ENCODE measurements at regions not wholly inside any gene's neighbourhood (a gene's known extent, or its start where the extent isn't known, plus 50 kb on each side); places are given as distances from the start of the nearest gene placed in this dataset.

DNA sequence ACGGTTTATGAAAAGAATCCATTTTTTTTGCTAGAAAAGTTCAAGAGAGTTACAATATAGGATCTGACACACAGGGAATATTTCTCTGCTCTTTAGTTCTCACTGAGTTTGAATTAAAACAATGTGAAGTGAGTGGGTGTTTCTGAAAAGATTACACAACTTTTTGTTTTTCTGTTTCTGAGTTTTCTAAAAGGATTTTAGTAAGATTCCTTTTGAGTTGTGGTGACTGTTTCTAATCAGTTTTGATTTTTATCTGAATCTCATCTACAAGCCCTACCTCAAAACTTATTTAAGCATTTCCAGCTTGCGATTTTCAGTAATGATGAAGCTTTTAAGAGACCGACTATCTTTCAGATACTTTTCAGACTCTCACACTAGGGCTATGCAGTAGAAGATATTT is 141.7 kb downstream of the GPAT3 start:
- no peak overlapping the region for H3K27ac ChIP-seq (ENCODE audit: insufficient read length, low read depth, low read length)
- no peaks in the 10 kb centered on the region for H3K79me2 ChIP-seq (ENCODE audit: insufficient read depth, low read length)
- no peaks in the 10 kb centered on the region for H3K27me3 ChIP-seq (ENCODE audit: insufficient read depth, low read length)
- no peak overlapping the region for H2AK5ac ChIP-seq (ENCODE audit: insufficient read length, low read length)
- TF ChIP-seq, protein P1, sequence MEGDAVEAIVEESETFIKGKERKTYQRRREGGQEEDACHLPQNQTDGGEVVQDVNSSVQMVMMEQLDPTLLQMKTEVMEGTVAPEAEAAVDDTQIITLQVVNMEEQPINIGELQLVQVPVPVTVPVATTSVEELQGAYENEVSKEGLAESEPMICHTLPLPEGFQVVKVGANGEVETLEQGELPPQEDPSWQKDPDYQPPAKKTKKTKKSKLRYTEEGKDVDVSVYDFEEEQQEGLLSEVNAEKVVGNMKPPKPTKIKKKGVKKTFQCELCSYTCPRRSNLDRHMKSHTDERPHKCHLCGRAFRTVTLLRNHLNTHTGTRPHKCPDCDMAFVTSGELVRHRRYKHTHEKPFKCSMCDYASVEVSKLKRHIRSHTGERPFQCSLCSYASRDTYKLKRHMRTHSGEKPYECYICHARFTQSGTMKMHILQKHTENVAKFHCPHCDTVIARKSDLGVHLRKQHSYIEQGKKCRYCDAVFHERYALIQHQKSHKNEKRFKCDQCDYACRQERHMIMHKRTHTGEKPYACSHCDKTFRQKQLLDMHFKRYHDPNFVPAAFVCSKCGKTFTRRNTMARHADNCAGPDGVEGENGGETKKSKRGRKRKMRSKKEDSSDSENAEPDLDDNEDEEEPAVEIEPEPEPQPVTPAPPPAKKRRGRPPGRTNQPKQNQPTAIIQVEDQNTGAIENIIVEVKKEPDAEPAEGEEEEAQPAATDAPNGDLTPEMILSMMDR (conservative IDR thresholded peaks at IDR 0.05): no peak
- no peak overlapping the region for H2BK12ac ChIP-seq (ENCODE audit: insufficient read length, low read depth, low read length)
- H3K36me3 Mint-ChIP-seq (ENCODE audit: insufficient read depth in 1 of 3, low read depth in 3 of 3): no peaks in the 10 kb centered on the region
- H2BK120ac ChIP-seq (ENCODE audit: low read depth, low read length, poor library complexity, severe bottlenecking): no peak overlapping the region
- H3K23ac ChIP-seq (ENCODE audit: insufficient read length, low read depth, low read length): no peak overlapping the region
- DNase-seq: no peak
- H3K9me3 ChIP-seq (ENCODE audit: control insufficient read depth, low read depth, low read length): no peaks in the 10 kb centered on the region
- H3K23me2 ChIP-seq (ENCODE audit: insufficient read length, low read depth, low read length, poor library complexity, severe bottlenecking): no peaks in the 10 kb centered on the region
- H3K14ac ChIP-seq (ENCODE audit: insufficient read depth, low read length): no peak overlapping the region
- no peaks in the 10 kb centered on the region for H3K9me3 Mint-ChIP-seq
- H3K4me2 ChIP-seq (ENCODE audit: insufficient read depth, insufficient read length, low read length): no peak overlapping the region
- no peak overlapping the region for H2AFZ ChIP-seq (ENCODE audit: low read length)
- no peak overlapping the region for H3K4ac ChIP-seq (ENCODE audit: low read depth, low read length)
- no peak overlapping the region for H4K5ac ChIP-seq (ENCODE audit: insufficient read length, low read depth, low read length)
- H3K4me3 Mint-ChIP-seq: no peak overlapping the region
- peaks cover 3% of the 10 kb centered on the region for H3K27me3 Mint-ChIP-seq (ENCODE audit: low read depth)
- no peak overlapping the region for H3K56ac ChIP-seq (ENCODE audit: insufficient read length, low read depth, low read length)
- no peak overlapping the region for H3T11ph ChIP-seq (ENCODE audit: low read length)
- H2BK15ac ChIP-seq (ENCODE audit: low read depth, low read length): no peak overlapping the region
- no peaks in the 10 kb centered on the region for H3K4me1 ChIP-seq (ENCODE audit: insufficient read depth, low read length)
- no peak overlapping the region for H3K27ac Mint-ChIP-seq
- H3K4me1 Mint-ChIP-seq: peaks cover 10 to 14% of the 10 kb centered on the region in 2 experiments
- H3K9ac ChIP-seq (ENCODE audit: extremely low read depth, insufficient read length, low read length): no peak overlapping the region
- H4K8ac ChIP-seq (replicated peaks; ENCODE audit: insufficient read length, low read depth, low read length): no peak overlapping the region
- H2BK5ac ChIP-seq (ENCODE audit: insufficient read length, low read length): no peak overlapping the region
- H4K91ac ChIP-seq (ENCODE audit: insufficient read length, low read depth, low read length): no peak overlapping the region
- H4K20me1 ChIP-seq (ENCODE audit: control insufficient read depth, insufficient read depth, insufficient read length): no peaks in the 10 kb centered on the region
- H3K79me1 ChIP-seq (ENCODE audit: insufficient read depth, low read depth, low read length, poor library complexity, severe bottlenecking): no peaks in the 10 kb centered on the region
- no CpG with 5 or more reads among the region's 3 CpGs for WGBS (ENCODE audit: extremely low coverage, insufficient read length, low lambda C conversion rate)
- H2BK20ac ChIP-seq (ENCODE audit: low read depth, low read length, poor library complexity, severe bottlenecking): no peak overlapping the region
- no peak overlapping the region for H3K18ac ChIP-seq (ENCODE audit: insufficient read length, low read depth, low read length)
